Memory B cell (primary cell): ENCODE measurements at regions not wholly inside any gene's neighbourhood (a gene's known extent, or its start where the extent isn't known, plus 50 kb on each side); places are given as distances from the start of the nearest gene placed in this dataset.

Experiments
- ATAC-seq: fragments of 150-1000 bp; cut with Tn5 transposase; 2 replicates; pipeline ENCODE4 v1.10.0; 2021; ENCODE audit warnings: low read depth, mild to moderate bottlenecking, moderate library complexity
- DNase-seq, 2 donors: peaks; one replicate each; pipeline ENCODE4 v3.0.0; 2022; ENCODE audit warnings: low spot score in 2 of 2
- H3K27ac Mint-ChIP-seq: one replicate; pipeline ENCODE4 v1.8.0; 2022; ENCODE audit warnings: mild to moderate bottlenecking, moderate library complexity, mixed read lengths
- H3K27me3 Mint-ChIP-seq: one replicate; pipeline ENCODE4 v1.8.0; 2022; ENCODE audit warnings: mixed read lengths
- H3K36me3 Mint-ChIP-seq: one replicate; pipeline ENCODE4 v1.8.0; 2022; ENCODE audit warnings: mild to moderate bottlenecking, mixed read lengths
- H3K4me1 Mint-ChIP-seq: one replicate; pipeline ENCODE4 v1.8.0; 2022; ENCODE audit warnings: mixed read lengths
- H3K4me3 Mint-ChIP-seq: one replicate; pipeline ENCODE4 v1.8.0; 2022; ENCODE audit warnings: mild to moderate bottlenecking, moderate library complexity, mixed read lengths
- H3K9me3 Mint-ChIP-seq: one replicate; pipeline ENCODE4 v1.8.0; 2022; ENCODE audit warnings: mixed read lengths

DNA sequence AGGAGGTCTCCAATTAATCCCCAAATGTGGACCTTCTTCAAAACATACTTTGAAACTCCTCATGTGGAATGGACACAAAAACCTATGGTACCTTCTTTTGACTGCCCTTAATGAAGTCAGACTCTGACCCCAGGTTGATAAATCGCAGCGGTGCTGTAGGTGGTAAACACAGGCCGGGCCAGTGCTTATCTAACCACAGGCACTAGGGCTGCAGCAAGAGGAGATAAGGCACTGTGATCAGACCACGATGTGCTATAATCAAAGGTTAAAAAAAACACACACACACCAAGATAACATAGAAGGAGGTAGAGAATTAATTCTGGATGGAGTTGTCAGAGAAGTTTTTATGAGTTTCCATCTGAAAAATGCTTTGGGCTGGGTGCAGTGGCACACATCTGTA, 52.3 kb upstream of the SIPA1L2 start:
- H3K36me3 Mint-ChIP-seq, result no peaks in the 10 kb centered on the region
- H3K27me3 Mint-ChIP-seq, result peaks cover 4% of the 10 kb centered on the region
- H3K27ac Mint-ChIP-seq, result no peak overlapping the region
- H3K9me3 Mint-ChIP-seq, result peaks cover 1% of the 10 kb centered on the region
- no peak for ATAC-seq
- H3K4me3 Mint-ChIP-seq, result no peak overlapping the region
- H3K4me1 Mint-ChIP-seq, result no peaks in the 10 kb centered on the region
- DNase-seq, result no peak

DNA sequence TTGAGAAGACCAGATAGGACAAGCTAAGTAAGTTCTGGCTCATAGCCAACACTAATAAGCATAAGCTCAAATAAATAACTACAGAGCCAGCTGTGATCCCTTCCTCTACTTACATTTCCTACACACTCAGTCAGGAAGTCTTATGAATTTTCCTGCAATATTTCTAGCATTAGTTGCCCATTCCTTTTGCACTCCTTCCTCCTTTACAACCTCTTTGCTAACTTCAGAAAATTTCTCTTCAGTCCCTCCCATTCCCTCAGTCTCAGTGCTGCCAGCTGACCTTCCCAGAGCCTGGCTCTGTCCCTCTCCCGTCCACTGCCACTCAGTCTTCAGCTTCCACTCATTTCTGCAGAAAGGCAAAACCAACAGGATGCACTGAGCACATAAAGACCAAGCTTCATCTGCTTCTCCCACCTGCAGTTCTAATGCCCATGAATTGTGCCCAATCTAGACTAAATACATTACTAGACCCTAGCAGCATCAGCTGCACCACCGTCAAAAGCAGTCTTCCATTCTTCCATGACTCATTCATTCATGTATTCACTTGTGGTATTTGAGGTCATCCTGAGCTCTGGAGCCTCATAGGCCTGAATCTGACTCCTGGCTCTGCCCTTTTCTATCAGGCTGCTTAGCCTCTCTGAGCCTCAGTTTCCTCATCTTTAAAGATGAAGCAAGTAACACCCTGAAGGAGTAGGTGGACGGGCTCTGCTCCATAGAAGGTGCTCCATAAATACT, 54.6 kb upstream of the SIPA1L2 start:
- ATAC-seq (no peak), DNase-seq (no peak)
- Mint-ChIP-seq H3K4me1 (no peaks in the 10 kb centered on the region), H3K27ac (no peak overlapping the region), H3K27me3 (peaks cover 4% of the 10 kb centered on the region), H3K4me3 (no peak overlapping the region), H3K9me3 (peaks cover 1% of the 10 kb centered on the region), H3K36me3 (no peaks in the 10 kb centered on the region)

DNA sequence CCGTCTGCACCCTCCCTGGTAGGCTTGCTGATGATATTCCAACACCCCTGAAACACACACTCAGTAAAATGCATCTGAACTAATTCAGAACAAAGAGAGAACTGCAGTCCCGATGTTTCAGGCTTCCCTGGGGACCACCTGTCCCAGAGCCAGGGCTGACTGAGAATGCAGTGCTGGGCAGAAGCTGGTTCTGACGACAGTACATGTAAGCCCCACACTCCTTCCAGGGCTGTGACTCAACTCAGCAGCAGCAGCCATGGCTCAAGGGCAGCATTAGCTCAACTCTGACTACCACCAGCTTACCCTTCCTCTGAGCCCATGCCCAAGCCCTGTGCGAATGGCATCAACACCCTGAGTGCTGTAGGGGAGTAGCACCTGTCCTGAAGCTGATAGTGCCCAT, 56.4 kb upstream of the SIPA1L2 start:
- Mint-ChIP-seq H3K27me3 (peaks cover 2% of the 10 kb centered on the region), H3K4me3 (no peak overlapping the region)

DNA sequence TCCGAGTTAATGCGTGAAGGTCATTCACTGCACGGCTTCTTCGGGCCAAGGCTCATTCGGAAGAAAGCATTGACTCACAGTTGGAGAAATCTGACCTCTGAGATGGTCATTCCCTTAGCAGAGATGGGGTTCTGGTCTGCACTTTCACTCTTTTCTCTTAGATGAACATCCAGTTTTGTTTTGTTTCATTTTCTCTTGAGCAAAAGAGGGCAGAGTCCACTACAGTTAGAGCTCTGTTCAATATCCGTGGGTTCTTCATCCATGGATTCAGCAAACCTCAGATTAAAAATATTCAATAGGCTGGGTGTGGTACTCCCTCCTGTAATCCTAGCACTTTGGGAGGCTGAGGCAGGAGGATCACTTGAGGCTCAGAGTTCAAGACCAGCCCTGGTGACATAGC, 57.4 kb upstream of the SIPA1L2 start:
- H3K27me3 Mint-ChIP-seq, result peaks cover 4% of the 10 kb centered on the region
- no peaks in the 10 kb centered on the region for H3K4me1 Mint-ChIP-seq
- H3K27ac Mint-ChIP-seq, result no peak overlapping the region
- ATAC-seq (no peak), DNase-seq (no peak)
- H3K9me3 Mint-ChIP-seq, result peaks cover 2% of the 10 kb centered on the region
- H3K36me3 Mint-ChIP-seq, result no peaks in the 10 kb centered on the region
- H3K4me3 Mint-ChIP-seq, result no peak overlapping the region

More for the DNA sequence above, 56.4 kb upstream of the SIPA1L2 start:
- H3K4me1 Mint-ChIP-seq, result no peaks in the 10 kb centered on the region
- H3K36me3 Mint-ChIP-seq, result no peaks in the 10 kb centered on the region
- ATAC-seq (no peak), DNase-seq (no peak)
- no peak overlapping the region for H3K27ac Mint-ChIP-seq
- H3K9me3 Mint-ChIP-seq, result peaks cover 1% of the 10 kb centered on the region

DNA sequence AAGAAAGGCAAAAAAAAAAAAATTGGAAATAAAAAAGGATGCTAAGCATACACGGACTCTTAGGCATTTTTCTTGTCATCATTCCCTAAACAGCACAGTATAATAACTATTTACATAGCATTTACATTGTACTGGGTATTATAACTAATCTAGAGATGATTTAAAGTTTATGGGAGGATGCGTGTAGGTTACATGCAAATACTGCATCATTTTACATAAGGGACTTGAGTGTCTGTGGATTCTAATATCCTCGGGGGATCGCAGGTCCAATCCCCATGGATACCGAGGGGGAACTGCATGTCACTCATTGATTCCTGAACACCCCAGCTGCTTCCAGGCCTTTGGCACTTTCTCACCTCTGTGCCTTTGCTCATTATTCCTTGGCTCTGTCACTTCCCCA, 57.8 kb upstream of the SIPA1L2 start:
- ATAC-seq, result no peak
- Mint-ChIP-seq H3K27me3 (peaks cover 4% of the 10 kb centered on the region), H3K4me3 (no peak overlapping the region), H3K9me3 (peaks cover 2% of the 10 kb centered on the region), H3K27ac (no peak overlapping the region), H3K4me1 (no peaks in the 10 kb centered on the region), H3K36me3 (no peaks in the 10 kb centered on the region)
- DNase-seq, result no peak

DNA sequence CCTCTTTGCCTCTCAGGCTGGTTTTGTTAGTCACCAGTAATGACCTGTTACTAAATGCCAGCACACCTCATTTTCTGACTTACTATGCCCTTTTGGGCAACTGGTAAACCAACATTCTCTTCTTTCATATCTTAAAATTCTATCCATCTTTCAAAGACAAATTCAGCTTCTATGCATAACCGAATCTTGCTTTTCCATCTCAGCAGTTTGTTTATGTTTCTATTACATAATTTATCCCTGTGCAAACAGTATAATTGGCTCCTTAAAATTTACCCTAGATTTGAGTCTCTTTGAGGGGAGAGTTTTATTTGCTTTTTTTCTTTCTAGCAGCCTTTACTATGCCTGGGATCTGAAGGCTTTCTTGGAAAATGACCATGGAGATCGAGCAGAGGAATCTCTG, 58.5 kb upstream of the SIPA1L2 start:
- Mint-ChIP-seq H3K9me3 (peaks cover 2% of the 10 kb centered on the region), H3K27ac (no peak overlapping the region), H3K36me3 (no peaks in the 10 kb centered on the region), H3K4me1 (no peaks in the 10 kb centered on the region), H3K4me3 (no peak overlapping the region), H3K27me3 (peaks cover 5% of the 10 kb centered on the region)
- ATAC-seq, result no peak
- DNase-seq, result no peak

DNA sequence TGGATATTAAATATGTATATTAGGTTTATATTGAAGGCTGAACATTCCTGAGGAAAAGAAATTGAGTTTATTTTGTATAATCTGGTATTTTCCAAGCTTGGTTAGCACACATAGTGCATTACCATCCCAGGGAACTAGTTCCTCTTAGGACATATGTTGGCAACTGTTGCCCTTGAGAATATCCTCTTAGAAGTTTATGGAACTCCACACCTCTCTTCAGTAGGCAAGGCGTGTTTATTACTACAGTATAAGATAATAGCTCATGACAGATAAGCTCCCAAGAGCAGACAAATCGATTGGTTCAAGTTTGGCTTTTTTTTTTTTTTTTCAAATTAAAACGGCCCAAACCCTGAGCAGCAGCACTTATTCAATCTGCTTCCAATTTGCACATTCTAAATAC, 59.8 kb upstream of the SIPA1L2 start:
- ATAC-seq (no peak), DNase-seq (no peak)
- Mint-ChIP-seq H3K4me3 (no peak overlapping the region), H3K9me3 (peaks cover 2% of the 10 kb centered on the region), H3K27ac (no peak overlapping the region), H3K27me3 (peaks cover 6% of the 10 kb centered on the region), H3K36me3 (no peaks in the 10 kb centered on the region), H3K4me1 (no peaks in the 10 kb centered on the region)

DNA sequence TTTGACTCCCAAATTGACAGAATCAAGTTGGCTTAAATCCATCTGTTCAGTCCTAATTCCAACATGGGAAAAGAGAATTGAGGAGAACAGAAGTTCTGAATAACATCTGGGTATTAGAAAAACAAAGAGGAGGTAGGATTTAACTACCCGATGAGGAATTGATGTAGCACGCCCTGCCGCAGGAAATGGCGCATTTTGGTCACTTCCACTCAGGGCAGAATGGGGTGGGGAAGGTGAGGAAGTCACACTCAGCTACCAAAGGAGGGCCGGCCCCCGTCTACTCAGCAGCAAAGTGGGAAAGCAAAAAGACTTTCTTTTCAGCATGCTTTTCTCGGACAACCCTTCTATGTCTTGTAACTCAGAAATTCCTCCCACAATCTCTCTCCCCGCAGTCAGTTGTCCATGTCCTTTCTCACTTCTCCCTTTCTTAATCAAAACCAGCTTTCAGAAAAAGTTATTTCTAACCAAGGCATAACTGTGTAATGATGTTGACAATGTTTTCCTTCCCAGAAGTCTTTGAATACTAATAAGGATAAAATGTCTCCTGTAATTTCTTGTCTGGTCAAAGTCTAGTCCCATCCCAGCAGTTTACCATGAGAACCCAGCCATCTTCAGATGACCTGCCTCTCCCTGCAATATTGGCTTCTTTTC, 60.5 kb upstream of the SIPA1L2 start:
- Mint-ChIP-seq H3K27me3 (peaks cover 6% of the 10 kb centered on the region), H3K27ac (no peak overlapping the region), H3K4me1 (no peaks in the 10 kb centered on the region), H3K36me3 (no peaks in the 10 kb centered on the region), H3K9me3 (peaks cover 2% of the 10 kb centered on the region), H3K4me3 (no peak overlapping the region)
- ATAC-seq, result no peak
- DNase-seq, result no peak

DNA sequence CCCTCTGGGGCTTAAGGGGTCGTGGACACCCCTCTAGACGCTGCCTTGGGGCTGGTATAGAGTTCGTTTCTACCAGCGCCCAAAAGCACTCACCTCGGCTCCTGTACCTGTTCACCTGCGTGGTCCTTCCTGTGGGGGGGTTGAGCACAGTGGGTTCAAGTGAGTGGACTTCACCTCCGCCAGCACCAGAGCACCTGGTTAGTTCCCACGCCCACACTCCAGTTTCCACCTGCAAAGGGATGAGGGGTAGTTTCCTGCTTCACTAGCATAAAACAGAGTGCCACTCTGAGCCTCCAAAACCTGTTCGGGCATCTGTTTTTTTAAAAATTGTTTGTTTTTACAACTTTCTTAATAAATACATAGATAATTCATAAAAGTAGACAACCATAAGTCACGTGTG, 64.5 kb upstream of the SIPA1L2 start:
- Mint-ChIP-seq H3K9me3 (peaks cover 2% of the 10 kb centered on the region), H3K4me3 (no peak overlapping the region), H3K4me1 (no peaks in the 10 kb centered on the region), H3K36me3 (no peaks in the 10 kb centered on the region), H3K27ac (no peak overlapping the region), H3K27me3 (peaks cover 6% of the 10 kb centered on the region)
- ATAC-seq, result no peak
- DNase-seq, result no peak

DNA sequence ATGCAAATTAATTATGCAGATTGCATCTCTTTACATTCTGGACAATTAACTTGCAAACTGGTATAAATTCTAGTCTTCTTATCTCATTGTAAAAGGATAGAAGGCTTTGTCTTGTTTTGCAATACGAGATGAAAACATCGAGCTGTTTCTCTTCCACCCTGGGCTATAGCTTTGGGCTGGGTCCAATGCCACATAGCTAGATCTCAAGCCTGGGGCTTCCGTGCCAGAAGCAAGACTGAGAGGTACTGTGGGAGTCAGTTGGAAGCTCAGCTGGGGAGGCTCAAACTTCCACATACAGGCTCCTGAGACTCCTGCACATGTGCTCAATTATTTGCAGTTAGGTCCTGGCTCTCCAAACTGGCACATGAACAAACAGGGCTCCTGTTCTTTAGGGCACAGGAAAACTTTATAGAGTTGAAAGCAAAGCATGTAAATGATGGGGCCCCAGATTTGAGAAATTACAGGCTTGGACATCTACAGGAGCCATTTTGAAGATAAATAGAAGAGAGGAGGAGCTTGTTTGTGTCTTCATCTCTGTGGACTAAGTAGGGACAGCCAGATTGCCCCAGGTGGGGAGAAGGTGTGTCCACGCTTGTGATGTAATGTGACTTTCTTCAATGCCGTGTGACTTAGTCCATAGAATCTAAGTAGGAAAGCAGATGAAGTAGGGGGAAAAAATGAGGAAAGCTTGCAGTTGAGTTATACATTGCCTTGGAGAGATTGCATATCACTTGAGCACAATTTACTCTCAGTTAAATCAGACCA, 65.9 kb upstream of the SIPA1L2 start:
- Mint-ChIP-seq H3K9me3 (peaks cover 2% of the 10 kb centered on the region), H3K4me1 (no peaks in the 10 kb centered on the region), H3K27ac (no peak overlapping the region), H3K27me3 (peaks cover 6% of the 10 kb centered on the region), H3K36me3 (no peaks in the 10 kb centered on the region), H3K4me3 (no peak overlapping the region)
- ATAC-seq (no peak), DNase-seq (no peak)

DNA sequence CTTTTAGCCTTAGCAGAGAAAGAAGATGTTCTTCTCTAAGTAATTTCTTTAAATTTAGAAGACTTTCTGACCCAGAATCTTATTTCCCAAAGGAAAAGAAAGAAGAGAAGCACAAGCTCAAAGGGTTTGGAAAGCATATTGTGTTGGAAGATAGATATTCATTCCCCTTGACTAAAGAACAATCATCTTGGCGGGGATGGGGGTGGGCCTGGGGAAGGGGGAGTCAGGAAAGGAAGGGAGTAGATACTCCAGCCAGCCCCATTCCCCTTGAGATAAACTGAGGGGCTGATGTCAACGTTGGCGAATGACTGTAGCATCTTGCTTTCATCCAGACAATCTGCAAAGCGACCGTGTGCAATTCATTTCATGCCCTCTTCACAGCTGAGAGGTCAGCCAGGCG, 66.5 kb upstream of the SIPA1L2 start:
- Mint-ChIP-seq H3K9me3 (peaks cover 2% of the 10 kb centered on the region), H3K4me3 (no peak overlapping the region), H3K4me1 (no peaks in the 10 kb centered on the region), H3K27ac (no peak overlapping the region), H3K36me3 (no peaks in the 10 kb centered on the region), H3K27me3 (peaks cover 6% of the 10 kb centered on the region)
- DNase-seq (no peak), ATAC-seq (no peak)

DNA sequence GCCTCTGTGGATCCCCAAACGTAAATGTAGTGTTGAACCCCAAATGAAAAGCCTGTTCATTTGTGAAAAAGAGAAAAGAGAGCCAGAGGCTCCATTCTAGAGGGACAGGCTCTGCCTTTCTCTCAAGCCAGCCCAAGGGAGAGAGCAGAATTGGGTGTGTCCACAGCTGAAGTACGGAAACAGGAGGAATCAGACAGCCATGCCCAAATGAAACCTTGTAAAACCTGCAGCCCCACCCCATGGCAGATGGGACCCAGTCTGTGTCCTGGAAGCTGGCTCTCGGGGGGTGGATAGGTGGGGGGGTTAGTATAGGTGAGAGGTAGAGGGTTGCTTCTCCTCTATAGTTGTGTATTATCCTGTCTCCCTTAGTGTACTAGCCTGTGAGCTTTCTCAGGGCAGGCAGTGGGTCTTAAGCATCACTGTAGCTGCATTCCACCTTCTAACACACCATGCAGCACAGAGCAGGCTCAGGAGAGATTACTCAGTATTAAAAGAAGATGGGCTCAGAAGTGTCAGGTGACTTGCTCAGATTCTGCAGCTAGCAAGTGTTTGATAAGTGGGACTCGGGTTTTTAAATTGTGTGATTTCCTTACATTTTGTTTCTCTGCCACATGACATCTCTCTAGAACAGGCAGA, 67.4 kb upstream of the SIPA1L2 start:
- DNase-seq (no peak), ATAC-seq (no peak)
- Mint-ChIP-seq H3K36me3 (no peaks in the 10 kb centered on the region), H3K9me3 (peaks cover 3% of the 10 kb centered on the region), H3K27ac (no peak overlapping the region), H3K4me1 (no peaks in the 10 kb centered on the region), H3K27me3 (peaks cover 4% of the 10 kb centered on the region), H3K4me3 (no peak overlapping the region)

DNA sequence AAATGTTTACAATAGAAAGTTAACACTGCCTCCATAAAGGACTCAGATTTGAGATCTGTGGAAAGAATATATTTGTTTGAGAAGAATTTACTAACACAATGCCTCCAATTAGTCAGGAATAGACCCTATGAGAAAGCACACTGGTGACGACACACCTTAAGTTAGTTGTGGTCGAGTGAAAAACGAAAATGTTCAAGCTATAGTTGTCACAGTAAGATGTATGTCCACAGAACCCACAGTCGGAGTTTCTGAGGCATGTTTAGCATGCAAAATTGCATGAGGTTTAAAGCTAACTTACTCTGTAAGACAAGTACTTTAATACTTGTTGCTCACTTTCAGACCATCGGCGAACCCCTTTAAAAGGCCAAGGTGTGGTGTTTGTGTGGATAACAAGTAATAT, 69.9 kb upstream of the SIPA1L2 start:
- Mint-ChIP-seq H3K27ac (no peak overlapping the region), H3K36me3 (no peaks in the 10 kb centered on the region), H3K4me3 (no peak overlapping the region), H3K4me1 (no peaks in the 10 kb centered on the region), H3K9me3 (peaks cover 2% of the 10 kb centered on the region), H3K27me3 (peaks cover 6% of the 10 kb centered on the region)
- DNase-seq (no peak), ATAC-seq (no peak)

DNA sequence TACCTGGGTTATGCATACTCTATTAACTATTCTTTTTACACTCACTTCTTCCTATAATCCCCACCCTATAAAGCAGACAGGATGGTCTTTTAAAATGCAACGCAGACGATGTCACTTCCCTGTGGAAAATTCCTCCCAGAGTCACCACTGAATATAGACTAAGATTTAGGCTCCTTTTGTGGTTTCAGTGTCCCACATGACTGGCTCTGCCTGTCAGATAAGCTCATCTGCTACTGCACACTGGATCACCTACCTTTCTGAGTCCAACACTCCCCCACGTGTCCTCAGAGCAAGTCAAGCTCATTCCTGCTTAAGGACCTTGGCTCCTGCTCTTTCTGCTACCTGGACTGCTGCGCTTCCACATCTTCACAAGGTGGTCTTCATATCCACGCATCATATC, 73.0 kb upstream of the SIPA1L2 start:
- Mint-ChIP-seq H3K36me3 (no peaks in the 10 kb centered on the region), H3K9me3 (peaks cover 2% of the 10 kb centered on the region), H3K4me1 (no peaks in the 10 kb centered on the region), H3K27me3 (peaks cover 8% of the 10 kb centered on the region), H3K4me3 (no peak overlapping the region), H3K27ac (no peak overlapping the region)
- ATAC-seq (no peak), DNase-seq (no peak)
